22Rv1 (cell line): ENCODE measurements at regions not wholly inside any gene's neighbourhood (a gene's known extent, or its start where the extent isn't known, plus 50 kb on each side); places are given as distances from the start of the nearest gene placed in this dataset.
"Not testable (repeated sequence)": the region's sequence is repeated elsewhere in the genome, so short reads cannot be mapped to it uniquely, and the experiment has no call there.

Experiments used
- H3K27ac ChIP-seq: fragments of 450-650 bp; 2 replicates; pipeline ENCODE4 v1.5.1; 2017
- ZFX ChIP-seq: fragments of 450-650 bp; IDR thresholded peaks from 2 replicates; pipeline ENCODE4 v1.6.1; 2017; ENCODE audit warnings: antibody characterized with exemption, borderline replicate concordance
- TF ChIP-seq, protein P1 (sequence below): fragments of 450-650 bp; IDR thresholded peaks from 2 replicates; pipeline ENCODE4 v1.5.1; 2017; ENCODE audit warnings: mild to moderate bottlenecking

DNA sequence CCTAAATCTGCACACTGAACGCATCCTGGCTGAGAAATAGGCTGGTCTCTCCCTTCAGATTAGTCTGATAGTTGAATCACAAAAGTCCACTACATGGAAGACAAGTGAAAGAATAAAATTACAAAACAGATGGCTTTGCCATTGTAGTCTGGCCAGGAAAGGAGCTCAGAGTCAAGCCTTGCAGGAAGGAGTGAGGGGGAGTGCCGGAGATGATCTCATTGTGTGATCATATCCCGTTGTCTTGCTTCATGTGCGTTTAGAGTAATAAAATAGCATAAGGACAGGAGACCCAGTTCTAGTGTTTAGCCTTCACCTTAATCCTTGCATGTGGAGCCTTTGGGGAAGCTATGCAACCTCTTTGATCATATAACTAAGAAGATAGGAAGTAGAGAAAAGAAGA, 666.7 kb upstream of the RAG2 start:
- H3K27ac ChIP-seq = no peak overlapping the region
- TF ChIP-seq, protein P1, sequence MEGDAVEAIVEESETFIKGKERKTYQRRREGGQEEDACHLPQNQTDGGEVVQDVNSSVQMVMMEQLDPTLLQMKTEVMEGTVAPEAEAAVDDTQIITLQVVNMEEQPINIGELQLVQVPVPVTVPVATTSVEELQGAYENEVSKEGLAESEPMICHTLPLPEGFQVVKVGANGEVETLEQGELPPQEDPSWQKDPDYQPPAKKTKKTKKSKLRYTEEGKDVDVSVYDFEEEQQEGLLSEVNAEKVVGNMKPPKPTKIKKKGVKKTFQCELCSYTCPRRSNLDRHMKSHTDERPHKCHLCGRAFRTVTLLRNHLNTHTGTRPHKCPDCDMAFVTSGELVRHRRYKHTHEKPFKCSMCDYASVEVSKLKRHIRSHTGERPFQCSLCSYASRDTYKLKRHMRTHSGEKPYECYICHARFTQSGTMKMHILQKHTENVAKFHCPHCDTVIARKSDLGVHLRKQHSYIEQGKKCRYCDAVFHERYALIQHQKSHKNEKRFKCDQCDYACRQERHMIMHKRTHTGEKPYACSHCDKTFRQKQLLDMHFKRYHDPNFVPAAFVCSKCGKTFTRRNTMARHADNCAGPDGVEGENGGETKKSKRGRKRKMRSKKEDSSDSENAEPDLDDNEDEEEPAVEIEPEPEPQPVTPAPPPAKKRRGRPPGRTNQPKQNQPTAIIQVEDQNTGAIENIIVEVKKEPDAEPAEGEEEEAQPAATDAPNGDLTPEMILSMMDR = no peak
- no peak for TF ChIP-seq ZFX

DNA sequence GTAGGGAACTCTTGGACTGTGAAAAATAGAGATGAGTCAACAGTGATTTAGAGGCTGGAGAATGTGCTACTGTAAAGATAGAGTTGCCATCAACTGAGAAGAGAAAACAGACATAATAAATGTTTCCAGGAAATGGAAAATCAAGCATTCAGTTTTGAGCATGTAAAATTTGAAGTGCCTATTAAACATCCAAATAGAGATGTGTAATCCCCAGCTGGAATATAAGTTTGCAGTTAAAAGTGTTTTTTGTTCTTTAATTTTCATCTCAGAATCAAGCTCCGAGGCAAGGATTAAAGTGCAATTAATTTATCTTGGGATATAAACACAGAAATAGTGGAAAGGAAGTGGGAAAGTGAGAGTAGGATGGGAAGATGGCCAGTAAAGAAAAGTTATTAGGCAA, 666.0 kb upstream of the RAG2 start:
- TF ChIP-seq, protein P1 = no peak
- TF ChIP-seq ZFX = no peak
- H3K27ac ChIP-seq = no peak overlapping the region

DNA sequence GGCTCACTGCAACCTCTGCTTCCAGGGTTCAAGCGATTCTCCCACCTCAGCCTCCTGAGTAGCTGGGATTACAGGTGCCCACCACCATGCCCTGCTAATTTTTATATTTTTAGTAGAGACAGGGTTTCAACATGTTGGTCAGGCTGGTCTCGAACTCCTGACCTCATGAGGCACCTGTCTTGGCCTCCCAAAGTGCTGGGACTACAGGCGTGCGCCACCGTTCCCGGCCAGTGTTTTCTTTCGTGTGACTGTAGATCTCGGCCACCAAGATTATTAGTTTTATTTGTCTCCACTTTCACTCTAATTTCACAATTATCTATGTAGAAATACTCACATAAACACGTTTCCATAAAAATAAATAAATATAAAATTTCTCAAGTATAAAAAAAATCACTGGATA, 665.4 kb upstream of the RAG2 start:
- H3K27ac ChIP-seq = not testable (repeated sequence)

DNA sequence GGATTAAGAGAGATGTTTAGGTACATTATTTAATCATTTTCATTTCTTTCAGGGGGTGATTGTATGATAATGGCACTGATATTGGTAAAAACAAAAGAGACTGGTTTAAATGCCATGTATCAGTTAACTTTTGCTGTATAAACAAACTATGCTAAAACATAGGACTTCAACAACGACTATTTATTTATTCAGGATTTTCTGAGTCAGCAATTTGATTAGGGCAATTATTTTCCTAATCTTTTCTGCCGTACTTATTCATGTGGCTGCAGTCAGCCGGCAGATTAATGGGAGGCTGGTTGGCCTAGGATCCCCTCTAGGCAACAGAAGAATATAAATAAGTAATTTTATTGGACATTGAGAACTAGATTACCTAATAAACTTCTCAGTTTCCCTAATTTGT, 661.7 kb upstream of the RAG2 start:
- TF ChIP-seq, protein P1 = no peak
- no peak for TF ChIP-seq ZFX
- H3K27ac ChIP-seq = no peak overlapping the region

- TF ChIP-seq ZFX = no peak
- TF ChIP-seq, protein P1 = no peak
These were observed 650.1 kb upstream of the RAG2 start for GRCh38 chr11:37248145-37248544.

GRCh38 chr11:37246092-37246491, 648.1 kb upstream of the RAG2 start:
- H3K27ac ChIP-seq = not testable (repeated sequence)

More at GRCh38 chr11:37248145-37248544, 650.1 kb upstream of the RAG2 start:
- no peak overlapping the region for H3K27ac ChIP-seq

DNA sequence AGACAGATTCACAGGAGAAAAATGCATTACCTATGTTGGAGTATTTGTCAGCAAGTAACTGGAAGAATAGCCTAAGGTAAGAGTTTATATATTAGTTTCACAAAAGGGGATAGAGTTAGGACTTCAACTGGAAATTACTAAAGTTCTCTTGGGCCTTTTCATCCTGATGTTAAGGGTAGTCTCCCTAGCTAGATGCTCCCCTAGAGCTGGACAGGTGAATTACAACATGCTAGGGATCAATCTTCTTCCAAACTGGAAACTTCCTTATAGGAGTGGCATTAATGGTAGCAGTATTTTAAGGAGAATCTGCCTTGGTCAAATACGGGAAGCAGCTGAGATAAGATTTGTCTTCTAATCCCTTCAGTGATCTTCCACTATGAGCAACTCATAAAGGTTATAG, 632.8 kb upstream of the RAG2 start:
- no peak overlapping the region for H3K27ac ChIP-seq
- TF ChIP-seq, protein P1 = peak; percentile 20; the same call in 1 of the 2 replicates
- no peak for TF ChIP-seq ZFX

DNA sequence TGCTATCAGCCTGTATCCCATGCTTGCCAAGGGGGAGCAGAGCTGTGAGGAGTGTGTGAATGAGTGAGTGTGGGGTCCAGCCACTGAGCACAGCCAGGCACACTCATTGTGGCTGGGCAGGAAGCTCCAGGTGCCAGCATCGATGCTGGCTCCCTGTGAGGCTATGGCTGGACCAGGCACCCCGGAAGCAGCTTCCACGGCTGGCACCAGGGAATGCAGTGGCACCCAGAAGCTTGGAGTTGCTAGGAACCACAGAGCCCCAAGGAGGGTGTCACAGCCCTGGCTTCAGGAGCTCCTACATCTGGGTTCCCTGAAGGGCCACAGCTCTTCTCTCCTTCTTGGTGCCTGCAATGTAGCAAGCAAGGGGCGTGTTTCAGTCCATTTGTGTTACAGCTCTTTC, 625.9 kb upstream of the RAG2 start:
- TF ChIP-seq, protein P1 = no peak
- TF ChIP-seq ZFX = no peak
- no peak overlapping the region for H3K27ac ChIP-seq
